ENCODE measurements at regions not wholly inside any gene's neighbourhood (a gene's known extent, or its start where the extent isn't known, plus 50 kb on each side); places are given as distances from the start of the nearest gene placed in this dataset.

DNA sequence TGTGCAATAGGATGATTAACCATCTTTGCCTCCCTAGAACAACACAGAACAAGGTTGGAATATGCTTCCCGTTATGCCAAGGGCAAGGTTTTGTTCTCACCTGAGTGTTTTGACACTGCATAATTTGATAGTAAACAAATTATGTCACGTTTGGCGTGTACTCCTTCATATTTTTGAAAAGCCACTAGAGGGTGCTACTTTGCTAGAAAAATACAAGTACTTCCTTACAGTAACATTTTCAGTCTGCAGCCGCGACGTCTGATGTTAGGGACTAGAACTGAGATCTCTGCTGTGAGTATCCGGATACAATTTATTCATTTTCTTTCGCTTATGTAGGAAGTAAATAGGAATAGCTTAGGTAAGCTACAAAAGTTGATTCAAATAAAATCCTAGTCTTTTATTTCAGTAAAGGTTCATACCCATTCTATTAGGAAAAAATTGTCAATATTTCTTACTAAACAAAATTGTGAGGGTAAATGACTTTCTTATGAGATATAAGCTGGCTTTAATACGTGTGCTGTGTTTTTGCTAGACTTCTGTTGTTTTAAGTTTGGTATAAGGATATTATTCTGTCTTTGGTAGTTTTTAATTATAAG, 181.1 kb upstream of the WDFY3 start:
- ChIA-PET CTCF (interaction anchor here (0.7 to 3.5 kb wide), 14 partner anchors 9 to 609 kb away, joined by 3 to 20 read pairs (median 3); no protein-coding TSS in a partner anchor), POLR2A (no interaction called here)
- Histone ChIP-seq H3K27ac (no peak overlapping the region), H3K4me1 (no peaks in the 10 kb centered on the region), H3K9me3 (no peaks in the 10 kb centered on the region), H3K4me3 (no peak overlapping the region), H3K4me2 (peak overlapping the region; percentile 38; the same call in 1 of the 3 replicates)
- WGBS (ENCODE audit: missing lambda C conversion rate): under 1% methylated on average over 9 of the region's 9 CpGs
- peak; percentile 81 for TF ChIP-seq SMC3 (IDR thresholded peaks at IDR 0.05)
- TF ChIP-seq RAD21 (conservative IDR thresholded peaks at IDR 0.05 in 1 of 2, IDR thresholded peaks at IDR 0.05 in 1 of 2): peak; percentile 73 to 79
- TF ChIP-seq RARB (CRISPR knock-in tag; IDR thresholded peaks at IDR 0.05): no peak
- TF ChIP-seq CTCF (IDR thresholded peaks at IDR 0.05): peak; percentile 66
- TF ChIP-seq HMGXB4 (CRISPR knock-in tag; IDR thresholded peaks at IDR 0.05; ENCODE audit: borderline replicate concordance): no peak
- ATAC-seq: peak; percentile 54 to 82; a peak in 4 of 6 replicates
- no peak for FAIRE-seq
- DNase-seq (ENCODE audit: low read depth in 1 of 2, low spot score in 1 of 2): peak; percentile 13 to 66

- TF ChIP-seq, protein P1, sequence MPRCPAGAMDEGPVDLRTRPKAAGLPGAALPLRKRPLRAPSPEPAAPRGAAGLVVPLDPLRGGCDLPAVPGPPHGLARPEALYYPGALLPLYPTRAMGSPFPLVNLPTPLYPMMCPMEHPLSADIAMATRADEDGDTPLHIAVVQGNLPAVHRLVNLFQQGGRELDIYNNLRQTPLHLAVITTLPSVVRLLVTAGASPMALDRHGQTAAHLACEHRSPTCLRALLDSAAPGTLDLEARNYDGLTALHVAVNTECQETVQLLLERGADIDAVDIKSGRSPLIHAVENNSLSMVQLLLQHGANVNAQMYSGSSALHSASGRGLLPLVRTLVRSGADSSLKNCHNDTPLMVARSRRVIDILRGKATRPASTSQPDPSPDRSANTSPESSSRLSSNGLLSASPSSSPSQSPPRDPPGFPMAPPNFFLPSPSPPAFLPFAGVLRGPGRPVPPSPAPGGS (IDR thresholded peaks at IDR 0.05): no peak
- TF ChIP-seq ESRRA (IDR thresholded peaks at IDR 0.05; ENCODE audit: borderline replicate concordance, low read length) (no peak), HDAC2 (IDR thresholded peaks at IDR 0.05) (no peak), RARB (CRISPR knock-in tag; IDR thresholded peaks at IDR 0.05) (no peak), BHLHE40 (IDR thresholded peaks at IDR 0.05; ENCODE audit: low read depth, low read length) (no peak), NR3C1 (IDR thresholded peaks at IDR 0.05) (no peak), ZC3H11A (IDR thresholded peaks at IDR 0.05) (no peak)
- ATAC-seq: no peak
- no peak for FAIRE-seq
- H3K4me3 ChIP-seq: no peak overlapping the region
- H3K4me2 ChIP-seq: no peak overlapping the region
- DNase-seq (ENCODE audit: low read depth in 1 of 2, low spot score in 1 of 2): no peak
- WGBS (ENCODE audit: missing lambda C conversion rate): 88% methylated on average over 1 of the region's 1 CpG
- no peaks in the 10 kb centered on the region for H3K4me1 ChIP-seq
- CTCF ChIA-PET: interaction anchor here (1.7 to 3.5 kb wide), 3 partner anchors 220 to 647 kb away, joined by 5 to 20 read pairs (median 5); no protein-coding TSS in a partner anchor
- H3K27ac ChIP-seq: no peak overlapping the region
- POLR2A ChIA-PET: no interaction called here
- no peaks in the 10 kb centered on the region for H3K9me3 ChIP-seq
These were observed 183.2 kb upstream of the WDFY3 start for GRCh38 chr4:85149676-85150075.

DNA sequence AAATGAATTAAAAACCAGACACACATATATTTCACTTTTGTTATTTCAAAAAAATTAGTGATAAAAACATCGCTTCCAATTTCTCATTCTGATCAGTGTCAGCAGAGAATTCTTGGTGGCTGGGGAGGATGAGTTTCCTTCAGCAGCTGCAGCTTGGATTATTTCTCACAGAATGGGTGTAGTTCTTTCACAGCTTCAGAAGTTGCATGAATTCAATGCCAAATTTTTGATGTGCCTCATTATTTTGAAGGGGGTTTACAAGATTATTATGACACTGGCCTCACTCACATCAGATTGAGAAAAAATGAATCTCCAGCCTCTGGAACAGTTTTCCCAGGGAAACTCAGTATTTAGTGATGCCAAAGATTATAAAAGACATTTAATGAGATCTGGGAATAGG, 184.9 kb upstream of the WDFY3 start:
- no peak for DNase-seq (ENCODE audit: low read depth in 1 of 2, low spot score in 1 of 2)
- CTCF ChIA-PET: interaction anchor here (0.9 to 1.7 kb wide), 2 partner anchors 86 to 219 kb away, joined by 3 to 5 read pairs; no protein-coding TSS in a partner anchor
- no peaks in the 10 kb centered on the region for H3K4me1 ChIP-seq
- ATAC-seq: no peak
- 90% methylated on average over 1 of the region's 1 CpG for WGBS (ENCODE audit: missing lambda C conversion rate)
- TF ChIP-seq JUN (IDR thresholded peaks at IDR 0.05) (no peak), HOXB13 (CRISPR knock-in tag; IDR thresholded peaks at IDR 0.05; ENCODE audit: low read depth) (no peak), ATOH8 (CRISPR knock-in tag; IDR thresholded peaks at IDR 0.05; ENCODE audit: low read depth) (no peak), CBX8 (IDR thresholded peaks at IDR 0.05) (no peak), RCOR1 (IDR thresholded peaks at IDR 0.05; ENCODE audit: low read depth, low read length) (no peak), HDAC2 (IDR thresholded peaks at IDR 0.05) (no peak), MYC (IDR thresholded peaks at IDR 0.05; ENCODE audit: borderline replicate concordance, low read length) (no peak), PHF8 (IDR thresholded peaks at IDR 0.05; ENCODE audit: borderline replicate concordance, low read depth) (no peak), ZFP36 (IDR thresholded peaks at IDR 0.05; ENCODE audit: borderline replicate concordance, partially characterized antibody) (no peak)
- no peak overlapping the region for H3K4me3 ChIP-seq
- no peak for FAIRE-seq
- no peak overlapping the region for H3K27ac ChIP-seq
- POLR2A ChIA-PET: no interaction called here
- H3K9me3 ChIP-seq: no peaks in the 10 kb centered on the region
- no peak overlapping the region for H3K4me2 ChIP-seq
